ENCODE measurements at regions not wholly inside any gene's neighbourhood (a gene's known extent, or its start where the extent isn't known, plus 50 kb on each side); places are given as distances from the start of the nearest gene placed in this dataset.

DNA sequence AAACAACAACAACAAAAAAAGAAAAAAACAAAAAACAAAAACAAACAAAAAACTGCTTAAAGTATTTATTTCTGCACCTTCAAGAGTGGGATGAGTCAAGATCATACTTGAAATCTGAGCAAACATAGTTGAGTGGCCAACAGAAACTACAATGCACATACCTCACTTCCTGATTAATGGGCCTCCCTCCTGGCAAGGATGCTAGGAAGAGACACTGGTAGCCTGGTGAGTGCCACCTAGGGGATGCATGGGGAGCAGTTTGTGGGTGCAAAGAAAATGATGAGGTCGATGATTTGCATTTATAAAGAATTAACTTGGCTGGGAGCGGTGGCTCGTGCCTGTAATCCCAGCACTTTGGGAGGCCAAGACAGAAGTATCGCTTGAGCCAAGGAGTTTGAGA is 808.1 kb downstream of the MAFB start:
- no peak overlapping the region for H4K91ac ChIP-seq (replicated peaks; ENCODE audit: insufficient read length, low read length)
- H2BK20ac ChIP-seq (ENCODE audit: low read length): no peak overlapping the region
- no peak overlapping the region for H3K9ac ChIP-seq (replicated peaks in 1 of 4; ENCODE audit: extremely low read depth in 1 of 4, low read depth in 3 of 4, low read length in 3 of 4)
- no peak overlapping the region for H4K8ac ChIP-seq (ENCODE audit: extremely low read depth, insufficient read depth, low read length)
- H2BK5ac ChIP-seq (ENCODE audit: low read depth, low read length): no peak overlapping the region
- no peak overlapping the region for H3K23ac ChIP-seq (ENCODE audit: insufficient read length)
- H2BK15ac ChIP-seq (ENCODE audit: low read length): no peak overlapping the region
- H3K27me3 ChIP-seq (replicated peaks in 1 of 4; ENCODE audit: control insufficient read depth in 3 of 4, extremely low read depth in 1 of 4, insufficient read depth in 3 of 4, low read length in 3 of 4): no peaks in the 10 kb centered on the region
- H2BK120ac ChIP-seq (replicated peaks; ENCODE audit: low read depth, low read length): no peak overlapping the region
- H3K14ac ChIP-seq (ENCODE audit: insufficient read length): no peak overlapping the region
- peaks cover 7 to 8% of the 10 kb centered on the region in 2 experiments; a peak in 3 of 4 replicates for H3K9me3 ChIP-seq (ENCODE audit: insufficient read depth in 2 of 2, low read depth in 1 of 2, low read length in 1 of 2)
- peak in 1 of 2 experiments; percentile 9 for DNase-seq (ENCODE audit: low read depth in 1 of 2, low spot score in 2 of 2)
- no peak overlapping the region for H3K4me3 ChIP-seq (ENCODE audit: extremely low read depth in 1 of 4, insufficient read depth in 2 of 4, low read depth in 3 of 4, low read length in 4 of 4)
- H3K79me2 ChIP-seq (ENCODE audit: control insufficient read depth in 1 of 2, insufficient read depth in 2 of 2, low read length in 2 of 2): no peaks in the 10 kb centered on the region
- no peaks in the 10 kb centered on the region for H4K20me1 ChIP-seq (replicated peaks in 1 of 2; ENCODE audit: control insufficient read depth in 1 of 2, insufficient read depth in 2 of 2, low read length in 2 of 2)
- no peak overlapping the region for H3K4ac ChIP-seq (replicated peaks; ENCODE audit: insufficient read length, low read depth, low read length)
- no peak overlapping the region for H3K18ac ChIP-seq (ENCODE audit: extremely low read depth, low read length)
- no peak overlapping the region for H3K4me2 ChIP-seq (ENCODE audit: insufficient read depth in 1 of 2, low read depth in 2 of 2, low read length in 2 of 2)
- H2AK5ac ChIP-seq (ENCODE audit: low read depth, low read length): no peak overlapping the region
- H3K36me3 ChIP-seq (ENCODE audit: control insufficient read depth in 2 of 4, insufficient read depth in 4 of 4, low read length in 3 of 4): no peaks in the 10 kb centered on the region
- no peak overlapping the region for H2AFZ ChIP-seq (ENCODE audit: low read length)
- no peaks in the 10 kb centered on the region for H3K23me2 ChIP-seq (ENCODE audit: low read depth, low read length)
- H3K4me1 ChIP-seq (replicated peaks in 1 of 4; ENCODE audit: control insufficient read depth in 3 of 4, insufficient read depth in 4 of 4, low read length in 3 of 4): no peaks in the 10 kb centered on the region; a peak in 1 of 7 replicates
- no peak overlapping the region for H4K5ac ChIP-seq (ENCODE audit: insufficient read length, low read depth, low read length)
- ChIA-PET POLR2A (ENCODE audit: partially characterized antibody) (no interaction called here), CTCF (ENCODE audit: partially characterized antibody) (interaction anchor here (0.7 to 1.0 kb wide), 2 partner anchors 237 to 1414 kb away, joined by 3 read pairs; no protein-coding TSS in a partner anchor)
- 82% methylated on average over 4 of the region's 4 CpGs; no CpG with 5 or more reads in 1 of the 2 experiments for WGBS, 2 experiments (ENCODE audit: extremely low coverage in 1 of 2, insufficient coverage in 1 of 2, insufficient read length in 1 of 2, insufficient replicate concordance in 2 of 2, low coverage in 1 of 2, low lambda C conversion rate in 2 of 2, missing lambda C conversion rate in 1 of 2)
- no peak overlapping the region for H3K56ac ChIP-seq (replicated peaks; ENCODE audit: insufficient read length, low read depth, low read length)
- H3K27ac ChIP-seq (ENCODE audit: low read depth, low read length): no peak overlapping the region
- H2BK12ac ChIP-seq (ENCODE audit: low read depth, low read length): no peak overlapping the region
- FAIRE-seq: no peak
- no peaks in the 10 kb centered on the region for H3K79me1 ChIP-seq (ENCODE audit: low read depth, low read length)
- TF ChIP-seq CTCF (IDR thresholded peaks at IDR 0.05; ENCODE audit: control extremely low read depth in 1 of 3, insufficient read depth in 1 of 3, low read depth in 1 of 3, low read length in 3 of 3) (peak in 2 of 3 experiments; percentile 29 to 32; a peak in 2 of 4 replicates), RBBP5 (IDR thresholded peaks at IDR 0.05; ENCODE audit: borderline replicate concordance, low read depth, low read length) (no peak), RAD21 (IDR thresholded peaks at IDR 0.05 in 1 of 2, conservative IDR thresholded peaks at IDR 0.05 in 1 of 2; ENCODE audit: low read depth in 2 of 2, low read length in 2 of 2) (peak; percentile 28 to 38; a peak in 3 of 4 replicates), BACH1 (IDR thresholded peaks at IDR 0.05; ENCODE audit: low read length) (no peak), SUZ12 (IDR thresholded peaks at IDR 0.05; ENCODE audit: low read length) (no peak), GTF2F1 (IDR thresholded peaks at IDR 0.05; ENCODE audit: borderline replicate concordance, low read depth, low read length) (no peak), TCF12 (IDR thresholded peaks at IDR 0.05; ENCODE audit: low read depth, low read length) (no peak), CEBPB (IDR thresholded peaks at IDR 0.05; ENCODE audit: low read depth, low read length) (no peak), SP4 (IDR thresholded peaks at IDR 0.05; ENCODE audit: low read length) (no peak), HDAC2 (IDR thresholded peaks at IDR 0.05; ENCODE audit: borderline replicate concordance in 1 of 2, low read depth in 2 of 2, low read length in 2 of 2) (no peak), NANOG (IDR thresholded peaks at IDR 0.05; ENCODE audit: insufficient read depth, low read depth, low read length, poor library complexity, severe bottlenecking) (no peak), MAFK (IDR thresholded peaks at IDR 0.05; ENCODE audit: low read depth, low read length) (no peak)
